ENCODE measurements at regions not wholly inside any gene's neighbourhood (a gene's known extent, or its start where the extent isn't known, plus 50 kb on each side); places are given as distances from the start of the nearest gene placed in this dataset.

GRCh38 chr1:65497256-65497830 lies 76.9 kb downstream of the LEPR start:
- H3K4me1 ChIP-seq (ENCODE audit: control insufficient read depth in 4 of 4, insufficient read depth in 4 of 4, low read length in 3 of 4), result peaks cover 0 to 8% (median 0%) of the 10 kb centered on the region in 4 donors
- peak; percentile 19 for TF ChIP-seq REST (IDR thresholded peaks at IDR 0.05)
- TF ChIP-seq, protein P1, sequence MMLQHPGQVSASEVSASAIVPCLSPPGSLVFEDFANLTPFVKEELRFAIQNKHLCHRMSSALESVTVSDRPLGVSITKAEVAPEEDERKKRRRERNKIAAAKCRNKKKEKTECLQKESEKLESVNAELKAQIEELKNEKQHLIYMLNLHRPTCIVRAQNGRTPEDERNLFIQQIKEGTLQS (IDR thresholded peaks at IDR 0.05), result no peak
- no peak for TF ChIP-seq JUND (IDR thresholded peaks at IDR 0.05)
- WGBS, result 69% methylated on average over 2 of the region's 2 CpGs
- no peaks in the 10 kb centered on the region for H3K27me3 ChIP-seq (ENCODE audit: control insufficient read depth in 4 of 4, insufficient read depth in 4 of 4, low read length in 3 of 4)
- H3K36me3 ChIP-seq (ENCODE audit: control insufficient read depth in 4 of 4, insufficient read depth in 3 of 4, low read depth in 1 of 4, low read length in 3 of 4), result no peaks in the 10 kb centered on the region
- H3K27ac ChIP-seq (ENCODE audit: low read depth in 1 of 2, low read length in 2 of 2), result no peak overlapping the region
- H3K9me3 ChIP-seq (ENCODE audit: control insufficient read depth in 4 of 4, low read length in 3 of 4), result no peaks in the 10 kb centered on the region
- H3K9ac ChIP-seq (ENCODE audit: low read depth in 1 of 2, low read length in 2 of 2), result no peak overlapping the region
- H3K4me3 ChIP-seq (ENCODE audit: low read depth in 1 of 3, low read length in 3 of 3), result no peak overlapping the region
- DNase-seq (ENCODE audit: low spot score), result no peak

DNA sequence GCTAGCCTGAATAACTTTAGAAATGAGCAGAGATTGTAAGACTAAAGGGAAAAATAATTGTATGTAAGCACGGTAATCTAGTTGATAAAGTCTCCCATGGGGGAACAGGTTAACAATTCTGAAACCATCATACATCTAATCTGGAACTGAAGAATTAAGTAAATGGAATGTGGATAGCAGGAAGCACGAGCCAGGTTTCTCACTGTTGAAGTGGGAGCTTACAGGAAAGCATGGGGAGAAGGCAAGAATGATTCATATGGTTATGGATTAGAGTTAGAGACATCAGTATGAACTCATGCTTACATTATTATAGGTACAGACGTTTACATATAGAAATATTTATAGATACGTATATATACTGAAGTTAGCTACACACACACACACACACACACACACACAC lies 83.0 kb downstream of the LEPR start:
- WGBS, result 67% methylated on average over 4 of the region's 4 CpGs
- Histone ChIP-seq H3K36me3 (ENCODE audit: control insufficient read depth in 4 of 4, insufficient read depth in 3 of 4, low read depth in 1 of 4, low read length in 3 of 4) (no peaks in the 10 kb centered on the region), H3K4me3 (ENCODE audit: low read depth in 1 of 3, low read length in 3 of 3) (no peak overlapping the region)

More for the DNA sequence above, 83.0 kb downstream of the LEPR start:
- no peaks in the 10 kb centered on the region for H3K4me1 ChIP-seq (ENCODE audit: control insufficient read depth in 4 of 4, insufficient read depth in 4 of 4, low read length in 3 of 4)
- H3K9me3 ChIP-seq (ENCODE audit: control insufficient read depth in 4 of 4, low read length in 3 of 4), result no peaks in the 10 kb centered on the region
- no peaks in the 10 kb centered on the region for H3K27me3 ChIP-seq (ENCODE audit: control insufficient read depth in 4 of 4, insufficient read depth in 4 of 4, low read length in 3 of 4)
- no peak overlapping the region for H3K27ac ChIP-seq (ENCODE audit: low read depth in 1 of 2, low read length in 2 of 2)
- no peak for DNase-seq (ENCODE audit: low spot score)
- H3K9ac ChIP-seq (ENCODE audit: low read depth in 1 of 2, low read length in 2 of 2), result no peak overlapping the region
- no peak for TF ChIP-seq CTCF (IDR thresholded peaks at IDR 0.05; ENCODE audit: low read depth, low read length, missing input control)
- TF ChIP-seq YY1 (IDR thresholded peaks at IDR 0.05), result no peak
- no peak for TF ChIP-seq FOXA2 (IDR thresholded peaks at IDR 0.05)
- no peak for TF ChIP-seq GABPA (IDR thresholded peaks at IDR 0.05 in 1 of 2, conservative IDR thresholded peaks at IDR 0.05 in 1 of 2)
- no peak for TF ChIP-seq SP1 (IDR thresholded peaks at IDR 0.05)
- TF ChIP-seq RAD21 (IDR thresholded peaks at IDR 0.05), result no peak
- TF ChIP-seq, protein P1 (IDR thresholded peaks at IDR 0.05), result no peak
- TF ChIP-seq JUND (IDR thresholded peaks at IDR 0.05), result no peak
- TF ChIP-seq REST (IDR thresholded peaks at IDR 0.05), result no peak
- no peak for TF ChIP-seq EGR1 (IDR thresholded peaks at IDR 0.05; ENCODE audit: low read depth in 2 of 2)
